ENCODE measurements at regions not wholly inside any gene's neighbourhood (a gene's known extent, or its start where the extent isn't known, plus 50 kb on each side); places are given as distances from the start of the nearest gene placed in this dataset.

DNA sequence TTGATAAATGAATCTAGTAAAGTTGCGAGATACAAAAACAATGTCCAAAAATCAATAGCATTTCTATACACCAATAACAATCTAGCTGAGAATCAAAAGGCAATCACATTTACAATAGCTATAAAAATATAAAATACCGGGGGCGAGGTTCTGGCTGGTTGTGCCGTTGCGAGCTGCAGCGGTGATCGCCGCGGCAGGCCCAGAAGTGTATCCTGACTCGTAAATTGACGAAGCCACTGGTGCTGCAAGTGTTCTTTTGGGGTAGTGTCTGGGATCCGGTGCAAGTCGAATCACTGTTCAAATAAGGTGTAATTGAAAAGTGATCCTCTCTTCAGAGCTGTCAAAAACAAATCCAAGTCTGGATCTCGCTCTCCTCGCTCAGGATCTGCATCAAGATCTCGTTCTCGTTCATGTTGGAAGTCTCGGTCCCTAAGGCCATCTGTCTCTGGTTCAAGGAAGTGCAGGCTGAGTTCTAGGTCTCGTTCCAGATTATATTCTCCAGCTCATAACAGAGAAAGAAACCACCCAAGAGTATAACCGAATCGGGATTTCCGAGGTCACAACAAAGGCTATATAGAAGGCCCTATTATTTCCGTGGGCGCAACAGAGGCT, 80.1 kb upstream of the STT3B start:
- TF ChIP-seq, protein P1, sequence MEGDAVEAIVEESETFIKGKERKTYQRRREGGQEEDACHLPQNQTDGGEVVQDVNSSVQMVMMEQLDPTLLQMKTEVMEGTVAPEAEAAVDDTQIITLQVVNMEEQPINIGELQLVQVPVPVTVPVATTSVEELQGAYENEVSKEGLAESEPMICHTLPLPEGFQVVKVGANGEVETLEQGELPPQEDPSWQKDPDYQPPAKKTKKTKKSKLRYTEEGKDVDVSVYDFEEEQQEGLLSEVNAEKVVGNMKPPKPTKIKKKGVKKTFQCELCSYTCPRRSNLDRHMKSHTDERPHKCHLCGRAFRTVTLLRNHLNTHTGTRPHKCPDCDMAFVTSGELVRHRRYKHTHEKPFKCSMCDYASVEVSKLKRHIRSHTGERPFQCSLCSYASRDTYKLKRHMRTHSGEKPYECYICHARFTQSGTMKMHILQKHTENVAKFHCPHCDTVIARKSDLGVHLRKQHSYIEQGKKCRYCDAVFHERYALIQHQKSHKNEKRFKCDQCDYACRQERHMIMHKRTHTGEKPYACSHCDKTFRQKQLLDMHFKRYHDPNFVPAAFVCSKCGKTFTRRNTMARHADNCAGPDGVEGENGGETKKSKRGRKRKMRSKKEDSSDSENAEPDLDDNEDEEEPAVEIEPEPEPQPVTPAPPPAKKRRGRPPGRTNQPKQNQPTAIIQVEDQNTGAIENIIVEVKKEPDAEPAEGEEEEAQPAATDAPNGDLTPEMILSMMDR (IDR thresholded peaks at IDR 0.05): no peak
- H3K27me3 ChIP-seq: no peaks in the 10 kb centered on the region
- 91 to 95% (median 93%) methylated on average over 24 of the region's 24 CpGs for WGBS, 3 donors
- no peaks in the 10 kb centered on the region for H3K4me1 ChIP-seq (ENCODE audit: insufficient read depth)
- intact Hi-C loops (cut with DNase I): no loop called here
- no peaks in the 10 kb centered on the region for H3K9me3 ChIP-seq
- no peak overlapping the region for H3K27ac ChIP-seq
- no peak for DNase-seq
- no peaks in the 10 kb centered on the region for H3K36me3 ChIP-seq
- no peak overlapping the region for H3K4me3 ChIP-seq

DNA sequence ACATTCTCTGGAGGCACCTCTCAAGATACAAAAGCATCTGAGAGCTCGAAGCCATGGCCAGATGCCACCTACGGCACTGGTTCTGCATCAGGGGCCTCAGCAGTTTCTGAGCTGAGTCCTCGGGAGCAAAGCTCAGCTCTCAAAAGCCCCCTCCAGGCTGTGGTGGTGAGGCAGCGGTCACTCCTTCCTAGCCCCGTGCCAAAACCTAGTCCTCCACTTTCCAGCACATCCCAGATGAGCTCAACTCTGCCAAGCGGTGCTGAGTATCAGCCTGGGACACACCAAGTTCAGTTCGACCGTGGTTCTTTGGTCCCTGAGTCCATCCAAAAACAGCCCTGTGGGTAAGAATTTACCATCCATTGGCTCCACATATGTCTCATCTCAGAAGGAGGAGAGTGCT, 79.3 kb upstream of the STT3B start:
- H3K27ac ChIP-seq: no peak overlapping the region
- WGBS, 3 donors: 70 to 91% (median 73%) methylated on average over 8 of the region's 8 CpGs
- DNase-seq: no peak
- no peaks in the 10 kb centered on the region for H3K9me3 ChIP-seq
- H3K36me3 ChIP-seq: no peaks in the 10 kb centered on the region
- H3K4me3 ChIP-seq: no peak overlapping the region
- TF ChIP-seq, protein P1 (IDR thresholded peaks at IDR 0.05): no peak
- TF ChIP-seq POLR2A (IDR thresholded peaks at IDR 0.05) (no peak), EP300 (IDR thresholded peaks at IDR 0.05) (no peak)
- intact Hi-C loops (cut with DNase I): no loop called here
- no peaks in the 10 kb centered on the region for H3K4me1 ChIP-seq (ENCODE audit: insufficient read depth)
- H3K27me3 ChIP-seq: no peaks in the 10 kb centered on the region

DNA sequence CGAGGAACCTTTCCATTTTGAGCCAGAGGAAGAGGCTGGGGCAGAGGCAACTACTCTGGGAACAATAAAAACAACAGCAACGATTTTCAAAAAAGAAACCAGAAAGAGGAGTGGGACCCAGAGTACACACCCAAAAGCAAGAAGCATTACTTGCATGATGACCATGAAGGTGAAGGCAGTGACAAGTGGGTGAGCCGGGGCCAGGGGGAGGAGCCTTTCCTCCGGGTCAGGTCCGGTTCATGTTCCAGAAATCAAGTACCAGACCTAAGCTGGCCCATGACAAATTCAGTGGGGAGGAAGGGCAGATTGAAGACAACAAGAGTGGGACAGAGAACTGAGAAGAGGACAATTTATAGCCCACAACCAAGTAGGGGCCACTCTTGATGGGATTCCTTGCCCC, 77.2 kb upstream of the STT3B start:
- 88 to 89% (median 88%) methylated on average over 5 of the region's 5 CpGs for WGBS, 3 donors
- DNase-seq: no peak

DNA sequence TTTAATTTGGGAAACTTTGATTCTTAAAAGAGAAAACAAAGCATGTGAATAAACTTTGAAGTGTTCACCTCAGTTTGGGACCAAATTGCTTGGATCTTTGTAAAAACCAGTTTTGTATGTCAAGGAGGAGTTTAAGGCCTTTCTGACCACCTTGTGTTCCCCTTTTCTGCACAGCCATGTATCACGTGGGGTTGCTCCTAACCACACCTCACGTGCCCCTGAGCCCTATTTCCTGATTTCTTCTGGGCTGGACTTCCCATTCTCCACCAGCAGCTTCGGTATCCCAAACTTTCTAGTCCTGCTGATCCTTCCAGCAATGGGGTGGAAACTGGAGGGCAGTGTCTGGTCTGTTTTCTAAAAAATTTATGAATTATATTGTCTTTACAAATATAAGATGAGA, 76.4 kb upstream of the STT3B start:
- no peak for TF ChIP-seq EP300 (IDR thresholded peaks at IDR 0.05)
- TF ChIP-seq, protein P1 (IDR thresholded peaks at IDR 0.05): no peak
- no peak for TF ChIP-seq POLR2A (IDR thresholded peaks at IDR 0.05)
- no peaks in the 10 kb centered on the region for H3K27me3 ChIP-seq
- no peak overlapping the region for H3K4me3 ChIP-seq
- no peak overlapping the region for H3K27ac ChIP-seq
- H3K9me3 ChIP-seq: no peaks in the 10 kb centered on the region
- 83 to 85% (median 83%) methylated on average over 3 of the region's 3 CpGs for WGBS, 3 donors
- intact Hi-C loops (cut with DNase I): no loop called here
- no peak for DNase-seq
- no peaks in the 10 kb centered on the region for H3K36me3 ChIP-seq
- H3K4me1 ChIP-seq (ENCODE audit: insufficient read depth): no peaks in the 10 kb centered on the region

More for the DNA sequence above, 77.2 kb upstream of the STT3B start:
- TF ChIP-seq, protein P1 (IDR thresholded peaks at IDR 0.05): no peak
- no peaks in the 10 kb centered on the region for H3K4me1 ChIP-seq (ENCODE audit: insufficient read depth)
- no peak overlapping the region for H3K27ac ChIP-seq
- H3K9me3 ChIP-seq: no peaks in the 10 kb centered on the region
- intact Hi-C loops (cut with DNase I): no loop called here
- no peaks in the 10 kb centered on the region for H3K36me3 ChIP-seq
- no peaks in the 10 kb centered on the region for H3K27me3 ChIP-seq
- H3K4me3 ChIP-seq: no peak overlapping the region
